OCI-LY7 (cell line): ENCODE measurements at regions not wholly inside any gene's neighbourhood (a gene's known extent, or its start where the extent isn't known, plus 50 kb on each side); places are given as distances from the start of the nearest gene placed in this dataset.

Experiments
- BruUV-seq: library from RNA; stranded (reverse); fragments of 400-500 nt; replicated peaks from 2 replicates; lab custom pipeline; 2021; lab: Mats Ljungman, UMichigan
- CTCF ChIA-PET: fragments of 300-600 bp; sonication (Branson Sonifier 250); formaldehyde crosslinking; loops from one replicate; lab custom pipeline; 2022; ENCODE audit warnings: antibody characterized with exemption; ENCODE audit not compliant: unreplicated experiment; lab: Charles Lee
- POLR2A ChIA-PET: fragments of 300-600 bp; sonication (Branson Sonifier 250); formaldehyde crosslinking; loops from one replicate; lab custom pipeline; 2022; ENCODE audit warnings: antibody characterized with exemption; lab: Charles Lee
- DNase-seq: peaks from one replicate; pipeline ENCODE4 v3.0.0-alpha.2; 2015; ENCODE audit warnings: low spot score
- H2AFZ ChIP-seq: fragments of 200-600 bp; sonication (generic), shearing (Covaris generic); 2 replicates; pipeline ENCODE4 v1.6.1; 2014; ENCODE audit warnings: mild to moderate bottlenecking, antibody characterized with exemption, low read length, moderate library complexity
- H3K27ac ChIP-seq: fragments of 200-600 bp; sonication (generic); 2 replicates; pipeline ENCODE4 v1.5.1; 2014; ENCODE audit warnings: mixed run types, low read depth, mild to moderate bottlenecking, moderate library complexity, low read length, inconsistent platforms; ENCODE audit not compliant: poor library complexity, severe bottlenecking
- H3K36me3 ChIP-seq: fragments of 200-600 bp; sonication (generic); 2 replicates; pipeline ENCODE4 v1.6.1; 2014; ENCODE audit warnings: mild to moderate bottlenecking, antibody characterized with exemption, low read length, moderate library complexity, mixed read lengths; ENCODE audit not compliant: insufficient read depth
- H3K4me1 ChIP-seq: fragments of 200-600 bp; sonication (generic); 2 replicates; pipeline ENCODE4 v1.5.1; 2014; ENCODE audit warnings: mild to moderate bottlenecking, low read length; ENCODE audit not compliant: insufficient read depth, poor library complexity, severe bottlenecking
- H3K4me2 ChIP-seq: fragments of 200-600 bp; sonication (generic); 2 replicates; pipeline ENCODE4 v1.6.1; 2014; ENCODE audit warnings: mild to moderate bottlenecking, low read length
- H3K4me3 ChIP-seq: fragments of 200-600 bp; sonication (generic); 2 replicates; pipeline ENCODE4 v1.5.1; 2014; ENCODE audit warnings: mild to moderate bottlenecking, low read depth, low read length; ENCODE audit not compliant: poor library complexity, severe bottlenecking
- H3K79me2 ChIP-seq: fragments of 200-600 bp; sonication (generic); 2 replicates; pipeline ENCODE4 v1.6.1; 2016; ENCODE audit warnings: low read depth, mild to moderate bottlenecking, low read length, moderate library complexity, mixed read lengths; ENCODE audit not compliant: insufficient read depth
- H3K9me2 ChIP-seq: fragments of 200-600 bp; sonication (generic); 2 replicates; pipeline ENCODE4 v1.6.1; 2016; ENCODE audit warnings: mild to moderate bottlenecking, low read length, mixed read lengths; ENCODE audit not compliant: insufficient read depth
- H3K9me3 ChIP-seq: fragments of 200-600 bp; sonication (generic); 2 replicates; pipeline ENCODE4 v1.6.1; 2014; ENCODE audit warnings: mild to moderate bottlenecking, mixed run types, low read length, mixed read lengths
- H4K20me1 ChIP-seq: fragments of 200-600 bp; sonication (generic); 2 replicates; pipeline ENCODE4 v1.6.1; 2014; ENCODE audit warnings: mild to moderate bottlenecking, antibody characterized with exemption, low read length, moderate library complexity, mixed read lengths; ENCODE audit not compliant: insufficient read depth
- CTCF ChIP-seq: fragments of 200-600 bp; sonication (generic); conservative IDR thresholded peaks from 2 replicates; pipeline ENCODE4 v1.5.1; 2014; ENCODE audit warnings: mild to moderate bottlenecking, antibody characterized with exemption, low read length, moderate library complexity, mixed read lengths
- EZH2phosphoT487 ChIP-seq: fragments of 200-600 bp; sonication (generic); IDR thresholded peaks from 2 replicates; pipeline ENCODE4 v1.6.1; 2018; ENCODE audit warnings: low read depth, borderline replicate concordance, mild to moderate bottlenecking, mixed run types, antibody characterized with exemption, low read length, moderate library complexity, mixed read lengths
- intact Hi-C: fragments of 100-400 bp; cut with micrococcal nuclease; formaldehyde crosslinking; loops from one replicate; pipeline ENCODE4 v1.10.0; 2022; ENCODE audit not compliant: unreplicated experiment

- ChIA-PET CTCF (no interaction called here), POLR2A (interaction anchor here (0.7 kb wide), 1 partner anchor 460 kb away, joined by 3 read pairs; no protein-coding TSS in a partner anchor)
- TF ChIP-seq CTCF (no peak), EZH2phosphoT487 (no peak)
- Histone ChIP-seq H3K79me2 (no peaks in the 10 kb centered on the region), H3K9me2 (no peaks in the 10 kb centered on the region), H3K9me3 (no peaks in the 10 kb centered on the region), H3K4me2 (no peak overlapping the region), H2AFZ (no peak overlapping the region), H3K36me3 (no peaks in the 10 kb centered on the region), H3K27ac (no peak overlapping the region), H4K20me1 (no peaks in the 10 kb centered on the region), H3K4me1 (no peaks in the 10 kb centered on the region), H3K4me3 (no peak overlapping the region)
- BruUV-seq, result no TSS peak
- DNase-seq, result no peak
- intact Hi-C loops, result no loop called here
Measured at GRCh38 chr13:106651442-106651841, 83.5 kb upstream of the ARGLU1 start.

GRCh38 chr13:106650690-106651205 is 82.8 kb upstream of the ARGLU1 start:
- Histone ChIP-seq H3K4me1 (no peaks in the 10 kb centered on the region), H3K9me3 (no peaks in the 10 kb centered on the region), H2AFZ (no peak overlapping the region), H4K20me1 (no peaks in the 10 kb centered on the region), H3K36me3 (no peaks in the 10 kb centered on the region), H3K27ac (no peak overlapping the region), H3K9me2 (no peaks in the 10 kb centered on the region), H3K4me2 (no peak overlapping the region), H3K4me3 (no peak overlapping the region), H3K79me2 (no peaks in the 10 kb centered on the region)
- TF ChIP-seq CTCF (no peak), EZH2phosphoT487 (no peak)
- CTCF ChIA-PET, result no interaction called here
- POLR2A ChIA-PET, result no interaction called here
- DNase-seq, result no peak
- intact Hi-C loops, result no loop called here
- no TSS peak for BruUV-seq

GRCh38 chr13:106649495-106649894 is 81.6 kb upstream of the ARGLU1 start:
- no peaks in the 10 kb centered on the region for H3K79me2 ChIP-seq
- ChIA-PET POLR2A (no interaction called here), CTCF (no interaction called here)
- intact Hi-C loops, result no loop called here
- BruUV-seq, result no TSS peak
- DNase-seq, result no peak
- H4K20me1 ChIP-seq, result no peaks in the 10 kb centered on the region
- H2AFZ ChIP-seq, result no peak overlapping the region
- no peak overlapping the region for H3K27ac ChIP-seq
- no peak for TF ChIP-seq EZH2phosphoT487
- no peak for TF ChIP-seq CTCF
- H3K4me1 ChIP-seq, result no peaks in the 10 kb centered on the region
- H3K4me3 ChIP-seq, result no peak overlapping the region
- H3K4me2 ChIP-seq, result no peak overlapping the region
- no peaks in the 10 kb centered on the region for H3K9me2 ChIP-seq
- no peaks in the 10 kb centered on the region for H3K9me3 ChIP-seq
- H3K36me3 ChIP-seq, result no peaks in the 10 kb centered on the region
